ENCODE measurements at regions not wholly inside any gene's neighbourhood (a gene's known extent, or its start where the extent isn't known, plus 50 kb on each side); places are given as distances from the start of the nearest gene placed in this dataset.

- Histone ChIP-seq H3K27me3 (ENCODE audit: control insufficient read depth in 1 of 2, insufficient read depth in 2 of 2, low read length in 2 of 2) (no peaks in the 10 kb centered on the region), H3K4me3 (replicated peaks in 1 of 3; ENCODE audit: insufficient read depth in 1 of 3, low read depth in 2 of 3, low read length in 3 of 3) (no peak overlapping the region), H2AFZ (ENCODE audit: low read length) (no peak overlapping the region), H3K4me1 (ENCODE audit: insufficient read depth, low read length) (peaks cover 9% of the 10 kb centered on the region), H4K20me1 (ENCODE audit: insufficient read depth, low read length) (no peaks in the 10 kb centered on the region), H3K9me3 (ENCODE audit: low read length) (no peaks in the 10 kb centered on the region), H3K9ac (ENCODE audit: insufficient read depth, low read depth, low read length) (no peak overlapping the region), H3K79me2 (ENCODE audit: insufficient read depth, low read length) (no peaks in the 10 kb centered on the region), H3K4me2 (ENCODE audit: low read depth, low read length) (no peak overlapping the region), H3K27ac (ENCODE audit: extremely low read length, insufficient read depth, low read length) (no peak overlapping the region), H3K36me3 (replicated peaks in 1 of 2; ENCODE audit: control insufficient read depth in 1 of 2, insufficient read depth in 2 of 2, low read length in 2 of 2) (no peaks in the 10 kb centered on the region)
- 46% methylated on average over 2 of the region's 2 CpGs for WGBS (ENCODE audit: low lambda C conversion rate)
- DNase-seq (ENCODE audit: low spot score) = no peak
- no peak for FAIRE-seq
- no TSS peak for BruUV-seq (replicated peaks)
- no peak for ATAC-seq
- POLR2A ChIA-PET = no interaction called here
- intact Hi-C loops (cut with micrococcal nuclease; ENCODE audit: unreplicated experiment) = no loop called here
- in situ Hi-C loops (cut with HindIII; ENCODE audit: extremely low pct_ligation_motif_present, low pct_unique_long_range_greater_than_20kb) = no loop called here
- CTCF ChIA-PET (ENCODE audit: low intra/inter-chr PET ratio, low total read pairs) = no interaction called here
- TF ChIP-seq, protein P1, sequence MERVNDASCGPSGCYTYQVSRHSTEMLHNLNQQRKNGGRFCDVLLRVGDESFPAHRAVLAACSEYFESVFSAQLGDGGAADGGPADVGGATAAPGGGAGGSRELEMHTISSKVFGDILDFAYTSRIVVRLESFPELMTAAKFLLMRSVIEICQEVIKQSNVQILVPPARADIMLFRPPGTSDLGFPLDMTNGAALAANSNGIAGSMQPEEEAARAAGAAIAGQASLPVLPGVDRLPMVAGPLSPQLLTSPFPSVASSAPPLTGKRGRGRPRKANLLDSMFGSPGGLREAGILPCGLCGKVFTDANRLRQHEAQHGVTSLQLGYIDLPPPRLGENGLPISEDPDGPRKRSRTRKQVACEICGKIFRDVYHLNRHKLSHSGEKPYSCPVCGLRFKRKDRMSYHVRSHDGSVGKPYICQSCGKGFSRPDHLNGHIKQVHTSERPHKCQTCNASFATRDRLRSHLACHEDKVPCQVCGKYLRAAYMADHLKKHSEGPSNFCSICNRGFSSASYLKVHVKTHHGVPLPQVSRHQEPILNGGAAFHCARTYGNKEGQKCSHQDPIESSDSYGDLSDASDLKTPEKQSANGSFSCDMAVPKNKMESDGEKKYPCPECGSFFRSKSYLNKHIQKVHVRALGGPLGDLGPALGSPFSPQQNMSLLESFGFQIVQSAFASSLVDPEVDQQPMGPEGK (CRISPR knock-in tag; IDR thresholded peaks at IDR 0.05) = no peak
- no peak for TF ChIP-seq ZNF616 (CRISPR knock-in tag; IDR thresholded peaks at IDR 0.05; ENCODE audit: low read depth)
- TF ChIP-seq HNF4A (CRISPR knock-in tag; IDR thresholded peaks at IDR 0.05) = no peak
- no peak for TF ChIP-seq MIER2 (CRISPR knock-in tag; IDR thresholded peaks at IDR 0.05)
- no peak for TF ChIP-seq TEF (CRISPR knock-in tag; IDR thresholded peaks at IDR 0.05)
- no peak for TF ChIP-seq SKIL (CRISPR knock-in tag; IDR thresholded peaks at IDR 0.05; ENCODE audit: borderline replicate concordance)
- no peak for TF ChIP-seq ZNF331 (CRISPR knock-in tag; IDR thresholded peaks at IDR 0.05)
- no peak for TF ChIP-seq DBP (CRISPR knock-in tag; IDR thresholded peaks at IDR 0.05; ENCODE audit: not compliant biosample characterization)
- no peak for TF ChIP-seq GPN1 (CRISPR knock-in tag; IDR thresholded peaks at IDR 0.05; ENCODE audit: borderline replicate concordance)
- TF ChIP-seq HNRNPLL (IDR thresholded peaks at IDR 0.05; ENCODE audit: low read depth, low read length, poor library complexity, severe bottlenecking) = no peak
- TF ChIP-seq ARNT (IDR thresholded peaks at IDR 0.05) = no peak
- TF ChIP-seq ZNF879 (CRISPR knock-in tag; IDR thresholded peaks at IDR 0.05) = no peak
Measured at GRCh38 chr5:60349891-60350415, 350.0 kb downstream of the DEPDC1B start.
